SK-N-SH (cell line): ENCODE measurements at regions not wholly inside any gene's neighbourhood (a gene's known extent, or its start where the extent isn't known, plus 50 kb on each side); places are given as distances from the start of the nearest gene placed in this dataset.

Experiments
- CTCF ChIA-PET: fragments of 300-600, 350-600 bp; formaldehyde crosslinking; extraction: SDS; loops from one replicate; lab custom pipeline; 2021; lab: Yijun Ruan, JAX
- POLR2A ChIA-PET: fragments of 350-600 bp; sonication (Branson Sonifier 250); formaldehyde crosslinking; extraction: SDS; loops from one replicate; lab custom pipeline; 2020; ENCODE audit warnings: antibody characterized with exemption, inconsistent platforms; lab: Yijun Ruan, JAX
- DNase-seq: peaks from one replicate; pipeline ENCODE4 v3.0.0; 2012
- H2AFZ ChIP-seq: fragments of 200-600 bp; sonication (generic); 2 replicates; pipeline ENCODE4 v1.8.1; 2016; ENCODE audit warnings: antibody characterized with exemption, mild to moderate bottlenecking, low read depth
- H3F3A ChIP-seq: fragments of 200-600 bp; sonication (generic); replicated peaks from 2 replicates; pipeline ENCODE3; 2016; ENCODE audit warnings: antibody characterized with exemption, mild to moderate bottlenecking; ENCODE audit not compliant: insufficient read depth
- H3K27ac ChIP-seq, 2 experiments: fragments of 200-500 bp in 1 of 2; fragments of 200-600 bp in 1 of 2; sonication (Bioruptor generic) in 1 of 2; sonication (generic), shearing (Covaris generic) in 1 of 2; 2 replicates each; pipeline versions ENCODE4 v1.5.1 to v1.6.1; 2014 to 2016; ENCODE audit warnings: low read depth in 2 of 2, inconsistent platforms in 1 of 2, low read length in 1 of 2, mild to moderate bottlenecking in 1 of 2, mixed read lengths in 1 of 2
- H3K27me3 ChIP-seq: fragments of 200-600 bp; sonication (generic), shearing (Covaris generic); 2 replicates; pipeline ENCODE4 v1.6.1; 2016; ENCODE audit warnings: mixed run types; ENCODE audit not compliant: insufficient read depth
- H3K36me3 ChIP-seq, 2 experiments: fragments of 200-500 bp in 1 of 2; fragments of 200-600 bp in 1 of 2; sonication (Bioruptor generic) in 1 of 2; sonication (generic) in 1 of 2; replicated peaks in 1 of 2; 2 replicates each; pipeline versions ENCODE3 to v1.5.1; 2014 to 2016; ENCODE audit warnings: low read length in 1 of 2, mild to moderate bottlenecking in 1 of 2; ENCODE audit not compliant: insufficient read depth in 2 of 2, control insufficient read depth in 1 of 2
- H3K4me1 ChIP-seq, 2 experiments: fragments of 200-500 bp in 1 of 2; fragments of 200-600 bp in 1 of 2; sonication (Bioruptor generic) in 1 of 2; sonication (generic), shearing (Covaris generic) in 1 of 2; 2 replicates each; pipeline versions ENCODE4 v1.5.1 to v1.6.1; 2014 to 2016; ENCODE audit warnings: low read depth in 1 of 2, low read length in 1 of 2, mixed run types in 1 of 2; ENCODE audit not compliant: insufficient read depth in 2 of 2, control insufficient read depth in 1 of 2
- H3K4me2 ChIP-seq: fragments of 200-600 bp; sonication (generic), shearing (Covaris generic); 2 replicates; pipeline ENCODE4 v1.6.1; 2017; ENCODE audit warnings: mixed run types
- H3K4me3 ChIP-seq, 2 experiments: fragments of 200-500 bp in 1 of 2; fragments of 200-600 bp in 1 of 2; sonication (Bioruptor generic) in 1 of 2; sonication (generic), shearing (Covaris generic) in 1 of 2; 2 replicates each; pipeline versions ENCODE4 v1.5.1 to v1.8.1; 2014 to 2016; ENCODE audit warnings: low read depth in 2 of 2, inconsistent platforms in 1 of 2, low read length in 1 of 2, mild to moderate bottlenecking in 1 of 2, mixed read lengths in 1 of 2, moderate library complexity in 1 of 2
- H3K79me2 ChIP-seq: fragments of 200-600 bp; sonication (generic); 2 replicates; pipeline ENCODE4 v1.8.1; 2017; ENCODE audit warnings: mild to moderate bottlenecking; ENCODE audit not compliant: insufficient read depth
- H3K9ac ChIP-seq: fragments of 200-600 bp; sonication (generic); 2 replicates; pipeline ENCODE4 v1.6.1; 2017; ENCODE audit warnings: mixed run types
- H3K9me2 ChIP-seq: fragments of 200-600 bp; sonication (generic); 2 replicates; pipeline ENCODE4 v1.6.1; 2017; ENCODE audit warnings: mixed run types
- H3K9me3 ChIP-seq: fragments of 200-600 bp; sonication (generic); 2 replicates; pipeline ENCODE4 v1.6.1; 2017; ENCODE audit warnings: mixed run types, mild to moderate bottlenecking, moderate library complexity
- H4K20me1 ChIP-seq: fragments of 200-600 bp; sonication (generic); 2 replicates; pipeline ENCODE4 v1.6.1; 2017; ENCODE audit warnings: mild to moderate bottlenecking, mixed run types; ENCODE audit not compliant: insufficient read depth
- ELF1 ChIP-seq: IDR thresholded peaks from 2 replicates; pipeline ENCODE4 v1.4.0; 2012
- EZH2phosphoT487 ChIP-seq: fragments of 200-600 bp; sonication (generic); IDR thresholded peaks from 2 replicates; pipeline ENCODE4 v1.6.1; 2017; ENCODE audit warnings: low read depth, mixed run types, mild to moderate bottlenecking, antibody characterized with exemption, moderate library complexity, borderline replicate concordance
- FOSL2 ChIP-seq: IDR thresholded peaks from 2 replicates; pipeline ENCODE4 v1.4.0; 2012; ENCODE audit warnings: low read depth, mild to moderate bottlenecking, moderate library complexity, borderline replicate concordance
- FOXJ3 ChIP-seq: sonication (generic); formaldehyde crosslinking; IDR thresholded peaks from 2 replicates; pipeline ENCODE4 v1.5.1; 2020; ENCODE audit warnings: mild to moderate bottlenecking, missing genetic modification reagents
- FOXM1 ChIP-seq: IDR thresholded peaks from 2 replicates; pipeline ENCODE4 v1.4.0; 2012; ENCODE audit warnings: low read depth, mild to moderate bottlenecking
- GABPA ChIP-seq: IDR thresholded peaks from 2 replicates; pipeline ENCODE4 v1.4.0; 2012; ENCODE audit warnings: low read depth, mild to moderate bottlenecking
- JUND ChIP-seq: IDR thresholded peaks from 2 replicates; pipeline ENCODE4 v1.4.0; 2012
- MEF2A ChIP-seq: IDR thresholded peaks from 2 replicates; pipeline ENCODE4 v1.4.0; 2012; ENCODE audit warnings: low read depth, borderline replicate concordance
- NFIC ChIP-seq: IDR thresholded peaks from 2 replicates; pipeline ENCODE4 v1.4.0; 2012; ENCODE audit warnings: borderline replicate concordance
- POLR2AphosphoS5 ChIP-seq: IDR thresholded peaks from 2 replicates; pipeline ENCODE4 v1.6.1; 2012; ENCODE audit warnings: low read depth, low read length
- RAD21 ChIP-seq: IDR thresholded peaks from 2 replicates; pipeline ENCODE4 v1.6.1; 2012; ENCODE audit warnings: mild to moderate bottlenecking, low read length
- RCOR1 ChIP-seq: fragments of 150-350 bp; IDR thresholded peaks from 2 replicates; pipeline ENCODE4 v1.6.1; 2017; ENCODE audit warnings: antibody characterized with exemption, low read length
- SIN3A ChIP-seq: IDR thresholded peaks from 2 replicates; pipeline ENCODE4 v1.6.1; 2012; ENCODE audit warnings: low read depth, mild to moderate bottlenecking, low read length, moderate library complexity, borderline replicate concordance
- SMC3 ChIP-seq: IDR thresholded peaks from 2 replicates; pipeline ENCODE4 v1.6.1; 2012; ENCODE audit warnings: low read depth, low read length, improper control_type of control experiment
- WGBS: methylation state at CpG from one replicate; pipeline ENCODE4 v1.1.6; 2017; ENCODE audit warnings: low lambda C conversion rate; 5-methylcytosine and 5-hydroxymethylcytosine counted together
- TF ChIP-seq, protein P1 (sequence below): fragments of 200-600 bp; sonication (generic); IDR thresholded peaks from 2 replicates; pipeline ENCODE4 v1.6.1; 2017; ENCODE audit warnings: antibody characterized with exemption, mild to moderate bottlenecking, moderate library complexity
- TF ChIP-seq, protein P2 (sequence below): IDR thresholded peaks from 2 replicates; pipeline ENCODE4 v1.4.0; 2012; ENCODE audit warnings: low read depth

DNA sequence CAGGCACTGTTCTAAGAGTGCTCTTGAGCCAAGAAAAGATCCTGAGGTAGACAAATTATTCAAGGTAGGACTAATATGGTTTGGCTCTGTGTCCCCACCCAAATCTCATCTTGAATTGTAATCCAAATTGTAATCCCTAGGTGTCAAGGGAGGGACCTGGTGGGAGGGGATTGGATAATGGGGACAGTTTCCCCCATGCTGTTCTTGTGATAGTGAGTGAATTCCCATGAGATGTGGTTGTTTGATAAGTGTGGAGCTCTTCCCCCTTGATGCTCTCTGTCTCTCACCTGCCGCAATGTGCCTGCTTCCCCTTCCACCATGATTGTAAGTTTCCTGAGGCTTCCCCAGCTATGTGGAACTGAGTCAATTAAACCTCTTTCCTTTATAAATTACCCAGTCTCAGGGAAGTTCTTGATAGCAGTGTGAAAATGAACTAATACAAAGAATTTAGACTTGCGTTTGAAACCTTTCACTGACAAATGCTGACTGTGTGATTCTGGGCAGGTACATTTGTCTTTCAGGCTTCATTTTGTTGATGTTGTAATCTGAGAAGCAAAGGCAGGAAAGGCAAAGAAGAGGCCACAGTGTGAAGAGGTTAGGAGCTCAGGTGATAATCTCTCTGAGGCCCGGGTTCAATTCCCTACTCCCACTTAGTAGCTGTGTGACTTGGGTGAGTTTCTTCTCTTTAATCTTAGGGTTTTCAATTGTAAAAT is 115.8 kb upstream of the PAX6 start:
- Histone ChIP-seq H3K27me3 (peaks cover 14% of the 10 kb centered on the region; the same call in 1 of the 2 replicates), H3K9me2 (no peaks in the 10 kb centered on the region), H3F3A (no peaks in the 10 kb centered on the region), H3K9me3 (no peaks in the 10 kb centered on the region), H2AFZ (no peak overlapping the region), H4K20me1 (no peaks in the 10 kb centered on the region), H3K9ac (no peak overlapping the region), H3K4me1 (no peaks in the 10 kb centered on the region), H3K4me2 (no peak overlapping the region), H3K27ac (no peak overlapping the region), H3K4me3 (no peak overlapping the region), H3K79me2 (no peaks in the 10 kb centered on the region), H3K36me3 (no peaks in the 10 kb centered on the region)
- TF ChIP-seq NFIC (no peak), RCOR1 (no peak), FOXM1 (no peak), EZH2phosphoT487 (no peak)
- WGBS, result 60% methylated on average over 3 of the region's 3 CpGs
- ChIA-PET POLR2A (no interaction called here), CTCF (no interaction called here)
- DNase-seq, result no peak

DNA sequence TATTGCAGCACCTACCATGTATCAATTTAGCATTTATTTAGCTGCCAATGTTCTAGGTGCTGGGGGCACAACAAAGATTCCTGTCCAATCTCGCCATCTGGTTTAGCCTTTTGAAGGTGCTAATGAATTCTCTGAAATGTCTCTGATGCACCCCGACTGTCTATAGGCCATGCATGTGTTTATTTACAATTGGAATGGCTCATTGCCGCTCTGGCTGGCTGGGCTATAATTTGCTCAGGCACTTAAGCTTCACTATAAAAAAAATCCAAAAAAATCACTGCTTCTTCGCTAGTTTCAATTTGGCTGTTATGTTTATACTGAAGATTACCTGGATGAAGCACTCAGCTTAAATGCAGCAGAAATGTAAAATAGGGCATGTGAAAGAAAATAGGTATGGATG is 115.0 kb upstream of the PAX6 start:
- H3K4me1 ChIP-seq, result no peaks in the 10 kb centered on the region
- no peak overlapping the region for H3K4me2 ChIP-seq
- no peaks in the 10 kb centered on the region for H3K79me2 ChIP-seq
- H2AFZ ChIP-seq, result no peak overlapping the region
- DNase-seq, result no peak
- WGBS, result 7% methylated on average over 4 of the region's 4 CpGs
- no peaks in the 10 kb centered on the region for H3F3A ChIP-seq
- no peaks in the 10 kb centered on the region for H3K36me3 ChIP-seq
- H4K20me1 ChIP-seq, result no peaks in the 10 kb centered on the region
- no peak overlapping the region for H3K27ac ChIP-seq
- peaks cover 9% of the 10 kb centered on the region; the same call in 1 of the 2 replicates for H3K27me3 ChIP-seq
- ChIA-PET CTCF (interaction anchor here (1.0 kb wide), 1 partner anchor 32 kb away, joined by 3 read pairs; no protein-coding TSS in a partner anchor), POLR2A (no interaction called here)
- no peaks in the 10 kb centered on the region for H3K9me2 ChIP-seq
- no peaks in the 10 kb centered on the region for H3K9me3 ChIP-seq
- TF ChIP-seq SIN3A (no peak), FOSL2 (no peak), JUND (no peak), FOXJ3 (no peak), ELF1 (no peak), SMC3 (no peak), GABPA (no peak), MEF2A (no peak), POLR2AphosphoS5 (no peak), RAD21 (no peak), FOXM1 (no peak)
- TF ChIP-seq, protein P1, sequence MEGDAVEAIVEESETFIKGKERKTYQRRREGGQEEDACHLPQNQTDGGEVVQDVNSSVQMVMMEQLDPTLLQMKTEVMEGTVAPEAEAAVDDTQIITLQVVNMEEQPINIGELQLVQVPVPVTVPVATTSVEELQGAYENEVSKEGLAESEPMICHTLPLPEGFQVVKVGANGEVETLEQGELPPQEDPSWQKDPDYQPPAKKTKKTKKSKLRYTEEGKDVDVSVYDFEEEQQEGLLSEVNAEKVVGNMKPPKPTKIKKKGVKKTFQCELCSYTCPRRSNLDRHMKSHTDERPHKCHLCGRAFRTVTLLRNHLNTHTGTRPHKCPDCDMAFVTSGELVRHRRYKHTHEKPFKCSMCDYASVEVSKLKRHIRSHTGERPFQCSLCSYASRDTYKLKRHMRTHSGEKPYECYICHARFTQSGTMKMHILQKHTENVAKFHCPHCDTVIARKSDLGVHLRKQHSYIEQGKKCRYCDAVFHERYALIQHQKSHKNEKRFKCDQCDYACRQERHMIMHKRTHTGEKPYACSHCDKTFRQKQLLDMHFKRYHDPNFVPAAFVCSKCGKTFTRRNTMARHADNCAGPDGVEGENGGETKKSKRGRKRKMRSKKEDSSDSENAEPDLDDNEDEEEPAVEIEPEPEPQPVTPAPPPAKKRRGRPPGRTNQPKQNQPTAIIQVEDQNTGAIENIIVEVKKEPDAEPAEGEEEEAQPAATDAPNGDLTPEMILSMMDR, result no peak
- TF ChIP-seq, protein P2, sequence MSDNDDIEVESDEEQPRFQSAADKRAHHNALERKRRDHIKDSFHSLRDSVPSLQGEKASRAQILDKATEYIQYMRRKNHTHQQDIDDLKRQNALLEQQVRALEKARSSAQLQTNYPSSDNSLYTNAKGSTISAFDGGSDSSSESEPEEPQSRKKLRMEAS, result no peak
- H3K9ac ChIP-seq, result no peak overlapping the region
- H3K4me3 ChIP-seq, result no peak overlapping the region
